ENCODE measurements at regions not wholly inside any gene's neighbourhood (a gene's known extent, or its start where the extent isn't known, plus 50 kb on each side); places are given as distances from the start of the nearest gene placed in this dataset.

GRCh38 chr6:99064834-99065233, 117.1 kb upstream of the FBXL4 start:
- TF ChIP-seq ATF1 (CRISPR knock-in tag; IDR thresholded peaks at IDR 0.05) (no peak), ATF1 (tag; IDR thresholded peaks at IDR 0.05) (no peak), ARID3A (IDR thresholded peaks at IDR 0.05; ENCODE audit: borderline replicate concordance, low read depth, low read length) (no peak), MAFG (tag; conservative IDR thresholded peaks at IDR 0.05) (no peak), ZNF24 (IDR thresholded peaks at IDR 0.05) (no peak), SMC3 (conservative IDR thresholded peaks at IDR 0.05; ENCODE audit: insufficient read depth, low read depth, low read length) (no peak), SIRT6 (IDR thresholded peaks at IDR 0.05; ENCODE audit: low read depth, low read length) (no peak), U2AF2 (optimal IDR thresholded peaks at IDR 0.05; ENCODE audit: low read depth, low read length) (no peak), SREBF1 (IDR thresholded peaks at IDR 0.05; ENCODE audit: borderline replicate concordance, low read depth, low read length) (no peak)
- TF ChIP-seq, protein P1, sequence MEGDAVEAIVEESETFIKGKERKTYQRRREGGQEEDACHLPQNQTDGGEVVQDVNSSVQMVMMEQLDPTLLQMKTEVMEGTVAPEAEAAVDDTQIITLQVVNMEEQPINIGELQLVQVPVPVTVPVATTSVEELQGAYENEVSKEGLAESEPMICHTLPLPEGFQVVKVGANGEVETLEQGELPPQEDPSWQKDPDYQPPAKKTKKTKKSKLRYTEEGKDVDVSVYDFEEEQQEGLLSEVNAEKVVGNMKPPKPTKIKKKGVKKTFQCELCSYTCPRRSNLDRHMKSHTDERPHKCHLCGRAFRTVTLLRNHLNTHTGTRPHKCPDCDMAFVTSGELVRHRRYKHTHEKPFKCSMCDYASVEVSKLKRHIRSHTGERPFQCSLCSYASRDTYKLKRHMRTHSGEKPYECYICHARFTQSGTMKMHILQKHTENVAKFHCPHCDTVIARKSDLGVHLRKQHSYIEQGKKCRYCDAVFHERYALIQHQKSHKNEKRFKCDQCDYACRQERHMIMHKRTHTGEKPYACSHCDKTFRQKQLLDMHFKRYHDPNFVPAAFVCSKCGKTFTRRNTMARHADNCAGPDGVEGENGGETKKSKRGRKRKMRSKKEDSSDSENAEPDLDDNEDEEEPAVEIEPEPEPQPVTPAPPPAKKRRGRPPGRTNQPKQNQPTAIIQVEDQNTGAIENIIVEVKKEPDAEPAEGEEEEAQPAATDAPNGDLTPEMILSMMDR (IDR thresholded peaks at IDR 0.05 in 2 of 3, conservative IDR thresholded peaks at IDR 0.05 in 1 of 3; ENCODE audit: insufficient read depth in 2 of 3, low read depth in 1 of 3, low read length in 3 of 3): no peak
- TF ChIP-seq, protein P2, sequence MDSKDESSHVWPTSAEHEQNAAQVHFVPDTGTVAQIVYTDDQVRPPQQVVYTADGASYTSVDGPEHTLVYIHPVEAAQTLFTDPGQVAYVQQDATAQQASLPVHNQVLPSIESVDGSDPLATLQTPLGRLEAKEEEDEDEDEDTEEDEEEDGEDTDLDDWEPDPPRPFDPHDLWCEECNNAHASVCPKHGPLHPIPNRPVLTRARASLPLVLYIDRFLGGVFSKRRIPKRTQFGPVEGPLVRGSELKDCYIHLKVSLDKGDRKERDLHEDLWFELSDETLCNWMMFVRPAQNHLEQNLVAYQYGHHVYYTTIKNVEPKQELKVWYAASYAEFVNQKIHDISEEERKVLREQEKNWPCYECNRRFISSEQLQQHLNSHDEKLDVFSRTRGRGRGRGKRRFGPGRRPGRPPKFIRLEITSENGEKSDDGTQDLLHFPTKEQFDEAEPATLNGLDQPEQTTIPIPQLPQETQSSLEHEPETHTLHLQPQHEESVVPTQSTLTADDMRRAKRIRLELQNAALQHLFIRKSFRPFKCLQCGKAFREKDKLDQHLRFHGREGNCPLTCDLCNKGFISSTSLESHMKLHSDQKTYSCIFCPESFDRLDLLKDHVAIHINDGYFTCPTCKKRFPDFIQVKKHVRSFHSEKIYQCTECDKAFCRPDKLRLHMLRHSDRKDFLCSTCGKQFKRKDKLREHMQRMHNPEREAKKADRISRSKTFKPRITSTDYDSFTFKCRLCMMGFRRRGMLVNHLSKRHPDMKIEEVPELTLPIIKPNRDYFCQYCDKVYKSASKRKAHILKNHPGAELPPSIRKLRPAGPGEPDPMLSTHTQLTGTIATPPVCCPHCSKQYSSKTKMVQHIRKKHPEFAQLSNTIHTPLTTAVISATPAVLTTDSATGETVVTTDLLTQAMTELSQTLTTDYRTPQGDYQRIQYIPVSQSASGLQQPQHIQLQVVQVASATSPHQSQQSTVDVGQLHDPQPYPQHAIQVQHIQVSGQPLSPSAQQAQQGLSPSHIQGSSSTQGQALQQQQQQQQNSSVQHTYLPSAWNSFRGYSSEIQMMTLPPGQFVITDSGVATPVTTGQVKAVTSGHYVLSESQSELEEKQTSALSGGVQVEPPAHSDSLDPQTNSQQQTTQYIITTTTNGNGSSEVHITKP (IDR thresholded peaks at IDR 0.05; ENCODE audit: partially characterized antibody): no peak

All from K562 (cell line).